ENCODE measurements at regions not wholly inside any gene's neighbourhood (a gene's known extent, or its start where the extent isn't known, plus 50 kb on each side); places are given as distances from the start of the nearest gene placed in this dataset.

DNA sequence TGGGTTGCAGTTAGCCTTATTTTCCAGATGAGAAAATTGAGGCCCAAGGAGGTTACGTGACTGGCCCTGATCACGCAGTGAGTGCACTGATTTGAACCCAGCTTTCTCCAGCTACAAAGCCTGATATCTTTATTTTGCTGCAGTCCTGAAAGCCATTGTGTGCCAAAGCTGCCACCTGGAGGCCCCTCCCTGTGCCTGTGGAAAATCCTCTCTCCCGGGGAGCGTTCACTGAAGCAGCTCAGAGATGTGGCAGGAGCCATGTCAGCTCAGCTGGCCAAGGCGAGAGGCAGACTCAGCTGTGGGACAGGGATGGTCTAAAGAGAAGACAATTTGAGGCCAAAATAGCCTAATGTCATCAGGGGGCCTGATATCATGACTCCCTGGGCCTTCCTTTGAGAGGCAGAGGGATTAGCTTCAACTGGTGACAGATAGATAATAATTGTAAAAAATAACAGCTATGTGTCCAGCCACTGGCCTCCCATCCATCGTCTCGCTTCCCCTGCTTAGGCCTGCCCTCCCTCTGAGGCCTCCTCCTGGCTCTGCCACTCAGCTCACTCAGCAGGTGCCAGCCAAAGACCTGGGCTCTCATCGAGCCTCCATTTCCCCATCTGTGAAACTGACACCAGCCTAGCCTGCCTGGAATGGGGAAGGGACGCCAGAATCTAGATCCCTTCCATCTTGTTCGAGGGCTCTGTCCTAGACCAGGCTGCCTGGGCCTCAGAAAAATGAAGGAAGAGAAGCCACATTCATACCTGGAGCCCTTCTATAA lies 74.3 kb upstream of the GGTA1 start:
- H3K4me3 ChIP-seq (ENCODE audit: low read length), result no peak overlapping the region
- no peaks in the 10 kb centered on the region for H3K9me2 ChIP-seq (ENCODE audit: insufficient read depth, low read length)
- H3K9ac ChIP-seq (ENCODE audit: low read length), result no peak overlapping the region
- no peaks in the 10 kb centered on the region for H3K27me3 ChIP-seq (ENCODE audit: insufficient read depth, low read depth, low read length)
- no peaks in the 10 kb centered on the region for H3F3A ChIP-seq (ENCODE audit: insufficient read depth, low read length, poor library complexity, severe bottlenecking)
- no peaks in the 10 kb centered on the region for H3K36me3 ChIP-seq (ENCODE audit: insufficient read depth, low read length)
- no peak overlapping the region for H3K27ac ChIP-seq (ENCODE audit: low read length)
- no peaks in the 10 kb centered on the region for H4K20me1 ChIP-seq (ENCODE audit: insufficient read depth)
- no peak overlapping the region for H3K4me2 ChIP-seq (ENCODE audit: low read length)
- no peak overlapping the region for H2AFZ ChIP-seq (ENCODE audit: low read depth, low read length)
- no peaks in the 10 kb centered on the region for H3K79me2 ChIP-seq (replicated peaks; ENCODE audit: insufficient read depth, low read length)
- TF ChIP-seq EP300 (conservative IDR thresholded peaks at IDR 0.05; ENCODE audit: poor library complexity, severe bottlenecking) (no peak), CTCF (IDR thresholded peaks at IDR 0.05; ENCODE audit: poor library complexity, severe bottlenecking) (no peak), MXI1 (conservative IDR thresholded peaks at IDR 0.05; ENCODE audit: poor library complexity, severe bottlenecking) (no peak), SMC3 (conservative IDR thresholded peaks at IDR 0.05; ENCODE audit: poor library complexity) (no peak), POLR2AphosphoS5 (IDR thresholded peaks at IDR 0.05) (no peak), EZH2 (IDR thresholded peaks at IDR 0.05; ENCODE audit: borderline replicate concordance, insufficient read depth, low read length, poor library complexity, severe bottlenecking) (no peak), TAF1 (IDR thresholded peaks at IDR 0.05; ENCODE audit: low read depth) (no peak)
- no peaks in the 10 kb centered on the region for H3K9me3 ChIP-seq (ENCODE audit: low read length)

- Histone ChIP-seq H3K4me2 (ENCODE audit: low read length) (no peak overlapping the region), H3K9me3 (ENCODE audit: low read length) (no peaks in the 10 kb centered on the region), H3K27ac (ENCODE audit: low read length) (no peak overlapping the region), H2AFZ (ENCODE audit: low read depth, low read length) (no peak overlapping the region), H3F3A (ENCODE audit: insufficient read depth, low read length, poor library complexity, severe bottlenecking) (no peaks in the 10 kb centered on the region), H4K20me1 (ENCODE audit: insufficient read depth) (no peaks in the 10 kb centered on the region), H3K9me2 (ENCODE audit: insufficient read depth, low read length) (no peaks in the 10 kb centered on the region), H3K36me3 (ENCODE audit: insufficient read depth, low read length) (no peaks in the 10 kb centered on the region), H3K79me2 (replicated peaks; ENCODE audit: insufficient read depth, low read length) (no peaks in the 10 kb centered on the region), H3K9ac (ENCODE audit: low read length) (no peak overlapping the region), H3K27me3 (ENCODE audit: insufficient read depth, low read depth, low read length) (no peaks in the 10 kb centered on the region), H3K4me3 (ENCODE audit: low read length) (no peak overlapping the region)
- no peak for TF ChIP-seq RAD21 (conservative IDR thresholded peaks at IDR 0.05)
- TF ChIP-seq MXI1 (conservative IDR thresholded peaks at IDR 0.05; ENCODE audit: poor library complexity, severe bottlenecking), result no peak
- no peak for TF ChIP-seq EP300 (conservative IDR thresholded peaks at IDR 0.05; ENCODE audit: poor library complexity, severe bottlenecking)
- TF ChIP-seq CTCF (IDR thresholded peaks at IDR 0.05; ENCODE audit: poor library complexity, severe bottlenecking), result no peak
- no peak for TF ChIP-seq SMC3 (conservative IDR thresholded peaks at IDR 0.05; ENCODE audit: poor library complexity)
- no peak for TF ChIP-seq POLR2AphosphoS5 (IDR thresholded peaks at IDR 0.05)
- TF ChIP-seq REST (IDR thresholded peaks at IDR 0.05; ENCODE audit: borderline replicate concordance), result no peak
These were observed 75.3 kb upstream of the GGTA1 start for GRCh38 chr9:121574774-121575519.
